Cardiac muscle cell (in vitro differentiated cells and primary cell): ENCODE measurements at regions not wholly inside any gene's neighbourhood (a gene's known extent, or its start where the extent isn't known, plus 50 kb on each side); places are given as distances from the start of the nearest gene placed in this dataset.

Source experiments
- DNase-seq, 2 donors: peaks; one replicate each; pipeline versions ENCODE4 v3.0.0 to v3.0.0-alpha.2; 2010 to 2017; ENCODE audit warnings: low read depth in 1 of 2, low spot score in 1 of 2
- H3K27ac ChIP-seq: fragments of 200-600 bp; sonication (generic); 2 replicates; pipeline ENCODE4 v1.5.1; 2016
- H3K27me3 ChIP-seq: fragments of 200-600 bp; sonication (generic); 2 replicates; pipeline ENCODE4 v1.6.0; 2016; ENCODE audit warnings: control low read depth
- H3K36me3 ChIP-seq: fragments of 200-600 bp; sonication (generic); 2 replicates; pipeline ENCODE4 v1.5.1; 2016; ENCODE audit warnings: control low read depth
- H3K4me1 ChIP-seq: fragments of 200-600 bp; sonication (generic); 2 replicates; pipeline ENCODE4 v1.8.1; 2017; ENCODE audit warnings: low read depth, mild to moderate bottlenecking, mixed run types
- H3K4me3 ChIP-seq: fragments of 200-600 bp; sonication (generic); 2 replicates; pipeline ENCODE4 v1.5.1; 2016; ENCODE audit warnings: mild to moderate bottlenecking
- H3K9me3 ChIP-seq: fragments of 200-600 bp; sonication (generic); 2 replicates; pipeline ENCODE4 v1.5.1; 2017; ENCODE audit warnings: low read depth, mild to moderate bottlenecking, control low read depth
- CTCF ChIP-seq: IDR thresholded peaks from 2 replicates; pipeline ENCODE4 v1.5.1; 2012; ENCODE audit warnings: low read depth, mild to moderate bottlenecking, low read length

GRCh38 chr12:112559784-112560183 is 141.0 kb downstream of the PTPN11 start:
- TF ChIP-seq CTCF, result no peak

GRCh38 chr12:112564160-112564784 is 145.5 kb downstream of the PTPN11 start:
- TF ChIP-seq CTCF, result no peak
- no peak for DNase-seq
- no peaks in the 10 kb centered on the region for H3K27me3 ChIP-seq

More at GRCh38 chr12:112559784-112560183, 141.0 kb downstream of the PTPN11 start:
- no peak overlapping the region for H3K27ac ChIP-seq
- H3K4me3 ChIP-seq, result no peak overlapping the region
- no peaks in the 10 kb centered on the region for H3K4me1 ChIP-seq
- peak in 1 of 2 donors; percentile 2 for DNase-seq
- H3K36me3 ChIP-seq, result no peaks in the 10 kb centered on the region
- H3K27me3 ChIP-seq, result no peaks in the 10 kb centered on the region
- H3K9me3 ChIP-seq, result no peaks in the 10 kb centered on the region

GRCh38 chr12:112568641-112569040 is 149.9 kb downstream of the PTPN11 start:
- H3K9me3 ChIP-seq, result no peaks in the 10 kb centered on the region
- no peak for DNase-seq
- no peak overlapping the region for H3K4me3 ChIP-seq
- H3K36me3 ChIP-seq, result no peaks in the 10 kb centered on the region
- no peaks in the 10 kb centered on the region for H3K4me1 ChIP-seq
- H3K27ac ChIP-seq, result no peak overlapping the region
- TF ChIP-seq CTCF, result no peak
- peaks cover 8% of the 10 kb centered on the region for H3K27me3 ChIP-seq

More at GRCh38 chr12:112564160-112564784, 145.5 kb downstream of the PTPN11 start:
- H3K27ac ChIP-seq, result no peak overlapping the region
- H3K4me3 ChIP-seq, result no peak overlapping the region
- H3K36me3 ChIP-seq, result no peaks in the 10 kb centered on the region
- H3K9me3 ChIP-seq, result no peaks in the 10 kb centered on the region
- no peaks in the 10 kb centered on the region for H3K4me1 ChIP-seq

GRCh38 chr12:112570096-112570495 is 151.3 kb downstream of the PTPN11 start:
- Histone ChIP-seq H3K27ac (no peak overlapping the region), H3K9me3 (no peaks in the 10 kb centered on the region), H3K4me1 (no peaks in the 10 kb centered on the region), H3K27me3 (peaks cover 23% of the 10 kb centered on the region), H3K4me3 (no peak overlapping the region), H3K36me3 (no peaks in the 10 kb centered on the region)
- no peak for DNase-seq
- no peak for TF ChIP-seq CTCF

GRCh38 chr12:112573141-112573540 is 154.4 kb downstream of the PTPN11 start:
- TF ChIP-seq CTCF, result no peak
- Histone ChIP-seq H3K9me3 (no peaks in the 10 kb centered on the region), H3K4me1 (no peaks in the 10 kb centered on the region), H3K27ac (no peak overlapping the region), H3K27me3 (peaks cover 37% of the 10 kb centered on the region), H3K36me3 (no peaks in the 10 kb centered on the region), H3K4me3 (no peak overlapping the region)
- no peak for DNase-seq
